Endothelial cell of hepatic sinusoid (primary cell): ENCODE measurements at regions not wholly inside any gene's neighbourhood (a gene's known extent, or its start where the extent isn't known, plus 50 kb on each side); places are given as distances from the start of the nearest gene placed in this dataset.

Experiments used
- in situ Hi-C: cut with HindIII; loops from 2 replicates; pipeline ENCODE4 v1.10.0; 2017; ENCODE audit warnings: low sequenced_read_pairs

- in situ Hi-C loops, result no loop called here
Measured at GRCh38 chr17:79680318-79680695, 50.4 kb upstream of the ENPP7 start.

DNA sequence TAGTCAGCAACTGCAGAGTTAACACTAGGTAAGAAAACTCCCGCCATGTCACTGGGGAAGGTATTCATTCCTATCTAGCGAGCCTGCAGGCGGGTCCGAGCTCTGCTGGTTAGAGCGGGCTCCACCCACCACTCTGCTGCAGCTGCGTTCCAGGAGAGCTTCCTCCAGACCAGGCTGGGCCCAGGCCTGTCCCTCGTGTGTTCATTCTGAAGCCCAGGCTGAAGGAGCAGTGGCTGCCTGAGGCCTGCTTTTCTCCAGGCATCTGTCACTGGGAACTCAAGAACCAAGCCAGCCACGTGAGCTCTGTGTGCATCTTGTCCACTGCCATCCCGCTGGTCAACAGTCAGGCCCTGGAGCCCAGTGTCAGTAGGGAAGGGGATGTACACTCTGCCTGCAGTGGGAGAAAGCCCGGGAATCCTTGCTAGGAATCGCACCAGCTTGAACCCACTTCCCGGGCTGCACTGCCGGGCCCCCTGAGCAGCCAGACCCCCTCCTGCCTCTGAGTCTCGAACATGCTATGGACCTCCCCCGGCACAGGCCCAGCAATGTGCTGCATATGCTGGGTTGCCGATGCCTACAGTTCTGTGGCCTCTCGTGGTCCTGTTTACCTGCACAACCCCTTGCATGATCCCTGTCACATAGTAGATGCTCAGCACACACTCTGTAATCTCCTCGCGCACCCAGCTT, 51.0 kb upstream of the ENPP7 start:
- in situ Hi-C loops, result no loop called here

DNA sequence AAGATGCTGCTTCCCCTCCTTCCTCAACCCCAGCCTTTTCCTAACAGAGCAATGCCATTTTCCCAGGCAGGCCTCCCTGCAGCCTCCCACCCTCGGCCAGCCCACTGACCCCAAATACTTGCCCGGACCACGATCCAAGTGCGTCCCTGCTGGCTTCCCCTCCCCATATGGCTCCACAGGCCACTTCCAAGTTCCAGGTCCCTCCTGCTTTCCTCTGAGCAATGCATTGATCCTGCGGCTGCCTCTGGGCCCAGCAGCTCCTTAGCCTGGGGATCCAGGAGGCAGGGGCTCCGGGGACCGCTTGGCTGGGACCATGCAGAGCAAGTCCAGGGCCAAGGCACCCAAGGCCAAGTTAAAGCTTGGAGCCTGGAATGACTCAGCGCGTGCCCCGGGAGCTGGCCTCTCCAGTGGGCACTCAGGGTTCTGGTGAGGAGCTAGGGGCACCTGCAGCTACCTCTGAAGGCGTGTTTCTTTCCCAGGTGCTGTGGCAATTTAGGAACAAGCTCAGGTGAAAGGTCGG, 51.9 kb upstream of the ENPP7 start:
- in situ Hi-C loops, result no loop called here

- in situ Hi-C loops, result no loop called here
Measured at GRCh38 chr17:79678091-79678735, 52.5 kb upstream of the ENPP7 start.

GRCh38 chr17:79677646-79678045, 53.1 kb upstream of the ENPP7 start:
- in situ Hi-C loops, result no loop called here

GRCh38 chr17:79676796-79677195, 53.9 kb upstream of the ENPP7 start:
- in situ Hi-C loops, result no loop called here

DNA sequence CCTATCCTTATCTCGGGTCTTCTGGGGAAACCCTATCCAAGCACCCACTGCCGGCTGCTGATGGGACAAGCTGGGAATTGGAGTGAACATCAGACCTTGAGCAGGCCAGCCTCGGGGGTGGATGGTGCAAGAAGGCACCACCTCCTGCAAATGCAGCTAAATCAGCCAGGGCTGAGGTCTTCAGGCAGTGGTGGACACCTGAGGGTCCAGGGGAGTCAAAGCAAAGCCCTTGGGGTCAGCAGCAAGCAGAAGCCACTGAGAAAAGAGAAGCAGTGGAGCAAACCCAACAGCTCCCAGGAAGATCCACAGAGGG, 55.4 kb upstream of the ENPP7 start:
- in situ Hi-C loops, result no loop called here

DNA sequence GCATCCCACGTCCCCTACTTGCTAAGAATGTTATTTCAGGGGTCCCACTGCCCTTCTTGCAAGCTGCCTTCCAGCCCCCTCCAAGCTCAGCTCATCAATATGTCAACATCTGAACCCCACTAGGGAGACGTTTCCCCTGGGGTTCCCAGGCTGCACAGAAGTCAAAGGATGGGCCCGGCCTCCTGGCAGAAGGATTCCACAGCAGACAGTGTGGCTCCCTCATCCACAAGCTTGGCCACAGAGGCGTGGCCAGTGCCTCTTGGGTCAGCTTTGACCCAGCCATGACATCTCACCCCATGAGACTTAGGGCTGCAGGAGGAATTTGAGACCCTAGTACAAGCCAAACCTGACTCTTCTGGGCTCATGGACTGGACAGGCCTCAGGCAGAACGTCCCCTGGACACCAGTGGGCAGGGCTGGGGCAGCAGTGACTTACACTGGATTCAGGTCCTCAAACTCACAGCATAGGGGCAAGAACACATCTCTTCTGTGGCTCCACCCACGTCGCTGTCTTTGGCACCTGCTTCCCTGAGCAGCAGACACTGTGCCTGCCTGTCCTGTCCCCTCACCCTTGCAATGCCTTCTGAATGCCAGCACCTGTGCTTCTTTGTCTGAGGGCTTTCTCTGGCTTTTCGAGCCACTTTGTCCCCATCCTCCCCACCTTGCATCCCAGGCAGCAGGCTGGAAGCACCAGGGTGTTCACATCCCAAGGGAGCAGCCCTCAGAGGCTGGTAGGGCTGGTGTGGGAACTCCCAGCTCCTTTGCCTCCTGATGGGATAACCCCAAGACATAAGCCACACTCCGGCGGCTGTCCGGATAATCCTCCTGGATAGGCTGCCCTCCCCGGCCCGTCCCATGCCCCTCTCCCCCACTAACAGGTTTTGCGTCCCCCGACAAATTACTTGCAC, 56.0 kb upstream of the ENPP7 start:
- in situ Hi-C loops, result no loop called here

GRCh38 chr17:79673517-79673916, 57.2 kb upstream of the ENPP7 start:
- in situ Hi-C loops, result no loop called here

- in situ Hi-C loops, result no loop called here
Measured at GRCh38 chr17:79672496-79672895, 58.2 kb upstream of the ENPP7 start.

DNA sequence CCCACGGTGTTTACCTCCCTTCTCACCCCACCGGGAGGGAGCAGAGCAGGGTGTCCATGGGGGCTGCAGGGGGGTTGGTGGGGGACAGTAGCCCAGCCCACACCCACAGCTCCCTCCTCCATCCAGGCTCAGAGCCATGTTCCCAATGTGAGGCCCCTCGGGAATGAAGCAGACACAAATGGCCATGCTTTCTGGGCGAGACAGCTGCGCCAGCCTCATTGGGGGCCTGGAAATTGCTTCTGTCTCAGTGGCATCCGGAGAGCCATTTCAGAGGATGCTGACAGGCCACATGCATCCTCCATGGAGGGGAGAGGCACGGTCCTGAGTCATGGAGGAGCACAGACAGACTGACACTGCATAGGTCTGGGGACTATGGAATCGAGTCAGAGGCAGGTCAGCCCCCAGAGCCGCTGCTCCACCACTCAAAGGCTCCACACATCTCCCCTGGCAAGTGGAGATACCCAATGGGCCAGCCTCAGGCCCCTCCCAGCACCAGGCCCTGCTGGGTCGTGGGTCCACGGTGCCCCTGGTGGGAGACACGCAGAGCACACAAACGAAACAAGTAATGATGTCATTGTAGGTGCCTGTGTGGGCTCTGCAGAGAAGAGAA, 59.6 kb upstream of the ENPP7 start:
- in situ Hi-C loops, result no loop called here

DNA sequence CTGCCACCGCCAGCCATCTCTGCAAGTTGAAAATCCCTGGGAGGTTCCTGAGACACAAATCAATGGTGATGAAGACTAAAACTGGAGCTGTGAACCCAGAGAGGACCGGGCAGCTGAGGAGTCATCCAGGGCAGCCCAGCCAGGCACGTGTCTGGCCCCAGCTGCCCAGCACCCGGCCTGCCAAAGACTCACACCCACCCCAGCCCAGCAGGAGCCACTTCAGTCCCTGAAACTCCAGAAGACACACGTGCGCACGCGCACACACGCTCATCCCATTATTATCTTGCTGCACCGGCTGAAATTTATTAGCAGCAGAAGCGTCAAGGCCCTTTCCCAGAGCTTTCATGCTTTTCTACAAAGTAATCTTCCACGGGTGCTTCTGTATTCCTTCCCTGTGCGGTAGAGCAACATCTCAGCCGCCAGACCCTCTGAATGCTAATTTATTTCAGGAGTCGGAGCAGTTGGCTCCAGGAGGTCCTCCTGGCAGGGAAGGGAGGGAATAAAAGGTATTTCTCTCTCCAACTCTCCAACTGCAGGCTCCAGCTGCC, 59.8 kb upstream of the RBFOX3 start:
- in situ Hi-C loops, result no loop called here

- in situ Hi-C loops, result loop anchor here (5.0 kb wide), 1 partner anchor 83 kb away; no protein-coding TSS in a partner anchor
Measured at GRCh38 chr17:79669861-79670260, 59.0 kb upstream of the RBFOX3 start.

DNA sequence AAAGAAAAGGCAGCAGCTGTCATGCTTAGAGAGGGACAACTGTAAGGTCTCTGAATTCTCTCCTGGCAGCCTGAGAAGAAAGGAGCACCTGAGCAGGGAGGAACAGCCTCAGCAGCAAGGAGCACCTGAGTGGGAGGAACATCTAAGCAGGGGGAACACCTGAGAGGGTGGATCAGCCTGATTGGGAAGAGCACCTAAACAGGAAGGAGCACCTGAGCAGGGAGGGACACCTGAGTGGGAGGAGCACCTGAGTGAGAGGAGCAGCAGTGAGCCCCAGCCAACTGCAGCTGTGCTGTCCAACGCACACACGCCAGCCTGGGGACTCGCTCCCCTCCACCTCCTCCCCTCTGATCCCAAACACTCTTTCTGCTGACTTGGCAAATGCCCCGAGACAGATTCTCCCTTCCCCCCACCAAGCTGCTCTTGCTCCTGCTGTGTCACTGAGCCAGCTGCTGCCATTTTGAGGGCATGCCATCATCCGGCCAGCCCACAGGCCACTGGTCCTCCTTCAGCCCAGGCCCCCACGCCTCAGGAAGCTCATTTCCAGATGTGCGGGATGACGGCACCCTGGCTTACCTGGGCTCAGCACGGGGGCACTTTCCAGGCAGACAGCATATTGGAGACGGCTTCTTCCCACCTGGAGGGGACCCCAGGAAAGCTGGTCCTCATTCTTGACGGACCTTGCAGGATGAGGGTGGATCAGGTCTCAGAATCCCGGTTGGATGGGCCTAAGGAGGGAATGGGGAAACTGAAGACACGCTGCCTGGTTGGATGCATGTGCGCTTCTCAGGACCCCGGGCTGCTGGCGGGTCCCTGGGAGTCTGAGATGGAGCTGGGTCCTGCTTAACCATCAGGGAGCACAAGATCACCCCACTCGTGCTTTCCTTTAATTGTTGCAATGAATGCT, 57.7 kb upstream of the RBFOX3 start:
- in situ Hi-C loops, result loop anchor here (5.0 kb wide), 1 partner anchor 81 kb away; no protein-coding TSS in a partner anchor

DNA sequence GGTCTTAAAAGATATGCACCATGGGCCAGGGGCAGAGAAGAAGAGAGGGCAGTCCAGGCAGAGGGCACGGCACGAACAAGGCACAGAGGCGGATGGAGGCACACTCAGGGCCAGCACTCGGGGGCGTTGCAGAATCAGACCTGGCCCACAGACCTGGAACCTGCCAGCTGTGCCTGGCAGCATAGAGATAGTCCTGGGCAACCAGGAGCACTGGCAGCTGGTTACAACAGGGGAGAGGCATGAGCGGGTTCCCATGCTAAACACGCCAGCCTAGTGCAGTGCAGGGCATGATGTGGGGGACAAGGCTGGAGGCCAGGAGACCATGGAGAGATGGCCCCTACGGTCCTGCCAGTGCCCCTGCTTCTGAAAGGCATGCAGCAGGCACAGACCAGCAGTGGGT, 56.9 kb upstream of the RBFOX3 start:
- in situ Hi-C loops, result loop anchor here (5.0 kb wide), 1 partner anchor 80 kb away; no protein-coding TSS in a partner anchor

GRCh38 chr17:79667121-79667715, 56.4 kb upstream of the RBFOX3 start:
- in situ Hi-C loops, result loop anchor here (5.0 kb wide), 1 partner anchor 80 kb away; no protein-coding TSS in a partner anchor

DNA sequence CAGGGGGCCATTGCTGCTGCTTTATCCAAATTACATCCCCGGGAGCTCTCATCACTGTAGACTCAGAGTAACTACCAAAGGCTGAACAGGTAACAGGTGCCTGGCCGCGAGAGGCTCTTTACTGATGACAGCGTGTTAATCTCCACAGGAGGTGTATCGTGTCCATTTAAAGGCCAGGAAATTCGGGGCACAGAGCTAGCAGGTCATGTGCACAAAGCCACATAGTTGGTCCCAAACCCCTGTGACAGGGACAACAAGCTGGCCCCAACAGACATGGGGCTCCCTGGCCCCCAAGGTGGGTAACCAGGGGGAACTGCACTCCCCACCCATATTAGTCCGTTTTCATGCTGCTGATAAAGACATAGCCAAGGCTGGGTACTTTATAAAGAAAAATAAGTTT, 55.3 kb upstream of the RBFOX3 start:
- in situ Hi-C loops, result loop anchor here (5.0 kb wide), 1 partner anchor 79 kb away; no protein-coding TSS in a partner anchor

GRCh38 chr17:79664930-79665737, 54.3 kb upstream of the RBFOX3 start:
- in situ Hi-C loops, result loop anchor here (5.0 kb wide), 1 partner anchor 78 kb away; no protein-coding TSS in a partner anchor
